ENCODE measurements at regions not wholly inside any gene's neighbourhood (a gene's known extent, or its start where the extent isn't known, plus 50 kb on each side); places are given as distances from the start of the nearest gene placed in this dataset.

DNA sequence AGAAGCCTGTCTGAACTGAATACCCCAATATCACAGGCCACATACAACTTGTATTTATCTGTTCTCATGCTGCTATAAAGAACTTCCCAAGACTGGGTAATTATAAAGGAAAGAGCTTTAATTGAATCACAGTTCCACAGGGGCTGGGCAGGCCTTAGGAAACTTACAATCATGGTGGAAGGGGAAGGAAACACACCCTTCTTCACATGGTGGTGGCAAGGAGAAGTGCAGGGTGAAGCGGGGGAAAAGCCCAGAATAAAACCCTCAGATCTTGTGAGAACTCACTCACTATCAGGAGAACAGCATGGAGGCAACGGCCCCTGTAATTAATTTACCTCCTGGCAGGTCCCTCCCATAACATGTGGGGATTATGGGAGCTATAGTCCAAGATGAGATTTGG, 50.3 kb upstream of the FNDC1 start:
- no peak for DNase-seq (ENCODE audit: low spot score in 2 of 2, unreplicated experiment in 2 of 2)
- H3K36me3 Mint-ChIP-seq: no peaks in the 10 kb centered on the region
- H3K4me1 Mint-ChIP-seq: no peaks in the 10 kb centered on the region
- no peak overlapping the region for H3K4me3 Mint-ChIP-seq
- TF ChIP-seq, protein P1, sequence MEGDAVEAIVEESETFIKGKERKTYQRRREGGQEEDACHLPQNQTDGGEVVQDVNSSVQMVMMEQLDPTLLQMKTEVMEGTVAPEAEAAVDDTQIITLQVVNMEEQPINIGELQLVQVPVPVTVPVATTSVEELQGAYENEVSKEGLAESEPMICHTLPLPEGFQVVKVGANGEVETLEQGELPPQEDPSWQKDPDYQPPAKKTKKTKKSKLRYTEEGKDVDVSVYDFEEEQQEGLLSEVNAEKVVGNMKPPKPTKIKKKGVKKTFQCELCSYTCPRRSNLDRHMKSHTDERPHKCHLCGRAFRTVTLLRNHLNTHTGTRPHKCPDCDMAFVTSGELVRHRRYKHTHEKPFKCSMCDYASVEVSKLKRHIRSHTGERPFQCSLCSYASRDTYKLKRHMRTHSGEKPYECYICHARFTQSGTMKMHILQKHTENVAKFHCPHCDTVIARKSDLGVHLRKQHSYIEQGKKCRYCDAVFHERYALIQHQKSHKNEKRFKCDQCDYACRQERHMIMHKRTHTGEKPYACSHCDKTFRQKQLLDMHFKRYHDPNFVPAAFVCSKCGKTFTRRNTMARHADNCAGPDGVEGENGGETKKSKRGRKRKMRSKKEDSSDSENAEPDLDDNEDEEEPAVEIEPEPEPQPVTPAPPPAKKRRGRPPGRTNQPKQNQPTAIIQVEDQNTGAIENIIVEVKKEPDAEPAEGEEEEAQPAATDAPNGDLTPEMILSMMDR (IDR thresholded peaks at IDR 0.05; ENCODE audit: unreplicated experiment): no peak
- H3K9me3 Mint-ChIP-seq: no peaks in the 10 kb centered on the region
- H3K27ac Mint-ChIP-seq: no peak overlapping the region
- peaks cover 16% of the 10 kb centered on the region for H3K27me3 Mint-ChIP-seq (ENCODE audit: low read depth)

- Mint-ChIP-seq H3K4me3 (no peak overlapping the region), H3K36me3 (no peaks in the 10 kb centered on the region), H3K27me3 (ENCODE audit: low read depth) (peaks cover 5% of the 10 kb centered on the region), H3K27ac (no peak overlapping the region), H3K4me1 (no peaks in the 10 kb centered on the region), H3K9me3 (no peaks in the 10 kb centered on the region)
- TF ChIP-seq, protein P1 (IDR thresholded peaks at IDR 0.05; ENCODE audit: unreplicated experiment): no peak
- no peak for DNase-seq (ENCODE audit: low spot score in 2 of 2, unreplicated experiment in 2 of 2)
These were observed 51.6 kb upstream of the FNDC1 start for GRCh38 chr6:159117563-159117962.

- peaks cover 5% of the 10 kb centered on the region for H3K27me3 Mint-ChIP-seq (ENCODE audit: low read depth)
- no peak for DNase-seq (ENCODE audit: low spot score in 2 of 2, unreplicated experiment in 2 of 2)
These were observed 52.2 kb upstream of the FNDC1 start for GRCh38 chr6:159117046-159117445.

GRCh38 chr6:159116343-159116742, 52.9 kb upstream of the FNDC1 start:
- TF ChIP-seq, protein P1 (IDR thresholded peaks at IDR 0.05; ENCODE audit: unreplicated experiment): no peak
- Mint-ChIP-seq H3K36me3 (no peaks in the 10 kb centered on the region), H3K27ac (no peak overlapping the region), H3K4me1 (no peaks in the 10 kb centered on the region), H3K4me3 (no peak overlapping the region), H3K27me3 (ENCODE audit: low read depth) (peaks cover under 1% of the 10 kb centered on the region), H3K9me3 (no peaks in the 10 kb centered on the region)
- DNase-seq (ENCODE audit: low spot score in 2 of 2, unreplicated experiment in 2 of 2): no peak

More at GRCh38 chr6:159117046-159117445, 52.2 kb upstream of the FNDC1 start:
- TF ChIP-seq, protein P1 (IDR thresholded peaks at IDR 0.05; ENCODE audit: unreplicated experiment): no peak
- no peak overlapping the region for H3K27ac Mint-ChIP-seq
- H3K9me3 Mint-ChIP-seq: no peaks in the 10 kb centered on the region
- H3K36me3 Mint-ChIP-seq: no peaks in the 10 kb centered on the region
- no peak overlapping the region for H3K4me3 Mint-ChIP-seq
- no peaks in the 10 kb centered on the region for H3K4me1 Mint-ChIP-seq

- H3K27me3 Mint-ChIP-seq (ENCODE audit: low read depth): no peaks in the 10 kb centered on the region
- H3K27ac Mint-ChIP-seq: no peak overlapping the region
- DNase-seq (ENCODE audit: low spot score in 2 of 2, unreplicated experiment in 2 of 2): no peak
- peaks cover 5% of the 10 kb centered on the region for H3K4me1 Mint-ChIP-seq
- no peak overlapping the region for H3K4me3 Mint-ChIP-seq
- no peaks in the 10 kb centered on the region for H3K9me3 Mint-ChIP-seq
- H3K36me3 Mint-ChIP-seq: no peaks in the 10 kb centered on the region
- TF ChIP-seq, protein P1 (IDR thresholded peaks at IDR 0.05; ENCODE audit: unreplicated experiment): no peak
These were observed 54.6 kb upstream of the FNDC1 start for GRCh38 chr6:159114569-159114968.

DNA sequence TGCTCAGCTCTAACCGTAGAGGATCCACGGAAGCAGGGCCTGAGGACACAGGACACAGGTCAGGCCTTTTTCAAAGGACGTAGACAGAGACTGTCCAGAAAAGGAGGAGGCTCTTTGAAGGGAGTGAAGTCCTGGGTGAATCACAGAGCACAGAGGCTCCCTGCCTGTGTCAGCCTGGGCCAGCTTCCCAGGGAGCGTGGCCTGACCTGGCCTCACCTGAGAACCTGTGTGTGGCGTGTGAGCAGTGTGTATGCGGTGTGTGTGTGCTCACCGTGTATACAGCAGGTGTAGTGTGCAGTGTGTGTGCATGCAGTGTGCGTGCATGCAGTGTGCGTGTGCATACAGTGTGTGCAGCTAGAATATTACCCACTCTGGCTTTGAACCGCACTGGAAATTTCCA, 56.0 kb upstream of the FNDC1 start:
- no peak for DNase-seq (ENCODE audit: low spot score in 2 of 2, unreplicated experiment in 2 of 2)
- Mint-ChIP-seq H3K27ac (no peak overlapping the region), H3K36me3 (no peaks in the 10 kb centered on the region), H3K9me3 (no peaks in the 10 kb centered on the region), H3K4me3 (no peak overlapping the region), H3K27me3 (ENCODE audit: low read depth) (no peaks in the 10 kb centered on the region), H3K4me1 (peaks cover 9% of the 10 kb centered on the region)
- TF ChIP-seq, protein P1 (IDR thresholded peaks at IDR 0.05; ENCODE audit: unreplicated experiment): no peak
